Rectal smooth muscle tissue (tissue), 1 donor: ENCODE measurements at regions not wholly inside any gene's neighbourhood (a gene's known extent, or its start where the extent isn't known, plus 50 kb on each side); places are given as distances from the start of the nearest gene placed in this dataset.
A peak's percentile ranks its signal among the peaks of the same experiment; 100 is the strongest.

ENCODE experiments used
- H3K27ac ChIP-seq: one replicate; pipeline ENCODE4 v1.7.0; 2013; ENCODE audit warnings: low read depth, low read length, inconsistent platforms
- H3K27me3 ChIP-seq: one replicate; pipeline ENCODE4 v1.7.0; 2013; ENCODE audit warnings: low read length; ENCODE audit not compliant: control insufficient read depth, insufficient read depth
- H3K36me3 ChIP-seq: one replicate; pipeline ENCODE4 v1.7.0; 2013; ENCODE audit warnings: low read length; ENCODE audit not compliant: control insufficient read depth, insufficient read depth
- H3K4me1 ChIP-seq: one replicate; pipeline ENCODE4 v1.7.0; 2013; ENCODE audit warnings: low read length; ENCODE audit not compliant: control insufficient read depth, insufficient read depth
- H3K4me3 ChIP-seq: one replicate; pipeline ENCODE4 v1.7.0; 2013; ENCODE audit warnings: low read length
- H3K9ac ChIP-seq: one replicate; pipeline ENCODE4 v1.7.0; 2013; ENCODE audit warnings: low read length

DNA sequence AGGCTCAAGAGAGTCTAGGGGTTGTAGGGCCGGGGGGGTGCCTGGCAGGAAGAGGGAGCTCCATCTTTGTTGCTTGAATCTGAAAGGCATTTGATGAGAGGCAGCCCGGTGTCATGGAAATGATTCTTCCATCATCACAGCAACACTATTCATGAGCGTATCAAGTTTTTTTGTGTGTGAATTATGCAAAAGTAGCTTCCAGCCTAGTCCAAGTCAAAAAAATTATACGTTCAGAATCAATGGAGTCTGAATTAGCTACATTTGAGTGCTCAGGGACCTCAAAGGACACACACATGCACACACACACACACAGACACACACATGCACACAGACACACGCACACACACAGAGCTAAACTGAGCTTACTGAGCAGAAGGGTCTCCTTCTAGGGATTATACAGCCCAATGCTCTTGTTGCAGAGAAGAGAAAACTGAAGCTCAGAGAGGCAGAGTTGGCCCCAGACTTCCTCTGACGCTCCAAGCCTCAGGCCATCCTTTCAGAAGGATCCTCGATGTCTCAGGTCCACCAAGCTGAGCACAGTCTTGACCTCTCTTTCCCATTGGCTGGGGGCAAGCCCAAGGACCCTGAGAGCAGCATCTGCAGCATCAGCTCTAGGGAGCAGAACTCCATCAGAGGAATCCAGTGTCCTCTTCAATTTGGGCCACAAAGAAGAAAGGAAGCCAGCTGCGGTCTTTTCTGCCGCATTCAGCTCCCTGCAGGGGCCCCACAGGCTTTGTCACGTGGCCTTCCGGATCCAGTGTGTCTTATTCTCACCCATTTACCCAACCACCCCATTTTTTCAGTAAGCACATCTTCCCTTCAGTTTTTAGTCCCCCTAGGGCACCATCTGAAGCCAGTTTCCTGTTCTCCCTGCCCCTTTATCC lies 228.0 kb downstream of the UACA start:
- Histone ChIP-seq H3K27ac (no peak overlapping the region), H3K27me3 (no peaks in the 10 kb centered on the region), H3K4me3 (no peak overlapping the region), H3K9ac (no peak overlapping the region), H3K4me1 (no peaks in the 10 kb centered on the region), H3K36me3 (no peaks in the 10 kb centered on the region)

DNA sequence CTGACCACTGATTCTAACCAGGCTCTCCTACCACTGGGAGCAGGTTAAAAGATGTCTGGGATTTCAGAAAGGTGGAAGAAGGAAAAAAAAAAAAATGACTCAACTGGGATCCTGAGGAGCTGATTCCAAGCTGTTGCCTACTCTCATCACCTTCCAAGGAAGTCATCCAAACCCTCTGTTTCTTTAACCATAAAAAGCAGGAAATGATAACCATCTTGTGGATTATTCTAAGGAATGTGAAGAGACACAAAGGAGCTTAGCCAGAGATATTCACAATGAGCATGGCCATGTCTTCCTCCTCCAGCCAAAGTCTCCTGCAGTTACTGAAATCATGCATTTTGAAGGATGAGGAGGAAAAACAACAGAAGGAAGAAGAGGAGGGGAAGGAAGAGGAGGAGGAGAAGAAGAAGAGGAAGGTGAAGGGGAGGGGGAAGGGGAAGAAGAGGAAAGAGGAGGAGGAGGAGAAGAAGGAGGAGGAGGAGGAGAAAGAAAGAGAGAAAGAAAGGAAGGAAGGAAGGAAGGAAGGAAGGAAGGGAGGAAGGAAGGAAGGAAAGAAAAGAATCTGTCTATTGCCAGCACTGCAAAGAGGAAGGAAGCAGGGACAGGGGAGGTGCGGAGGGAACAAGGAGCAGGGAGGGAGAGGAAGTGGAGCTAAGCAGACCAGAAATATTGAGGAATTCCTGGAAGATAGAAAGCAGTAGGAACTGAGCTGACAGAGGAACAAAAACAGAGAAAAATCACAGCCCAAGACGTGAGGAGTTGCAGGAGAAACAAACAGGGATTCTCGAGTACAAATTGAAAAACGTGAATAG lies 229.2 kb downstream of the UACA start:
- Histone ChIP-seq H3K27ac (no peak overlapping the region), H3K4me1 (no peaks in the 10 kb centered on the region), H3K9ac (no peak overlapping the region), H3K4me3 (no peak overlapping the region), H3K27me3 (no peaks in the 10 kb centered on the region), H3K36me3 (no peaks in the 10 kb centered on the region)

DNA sequence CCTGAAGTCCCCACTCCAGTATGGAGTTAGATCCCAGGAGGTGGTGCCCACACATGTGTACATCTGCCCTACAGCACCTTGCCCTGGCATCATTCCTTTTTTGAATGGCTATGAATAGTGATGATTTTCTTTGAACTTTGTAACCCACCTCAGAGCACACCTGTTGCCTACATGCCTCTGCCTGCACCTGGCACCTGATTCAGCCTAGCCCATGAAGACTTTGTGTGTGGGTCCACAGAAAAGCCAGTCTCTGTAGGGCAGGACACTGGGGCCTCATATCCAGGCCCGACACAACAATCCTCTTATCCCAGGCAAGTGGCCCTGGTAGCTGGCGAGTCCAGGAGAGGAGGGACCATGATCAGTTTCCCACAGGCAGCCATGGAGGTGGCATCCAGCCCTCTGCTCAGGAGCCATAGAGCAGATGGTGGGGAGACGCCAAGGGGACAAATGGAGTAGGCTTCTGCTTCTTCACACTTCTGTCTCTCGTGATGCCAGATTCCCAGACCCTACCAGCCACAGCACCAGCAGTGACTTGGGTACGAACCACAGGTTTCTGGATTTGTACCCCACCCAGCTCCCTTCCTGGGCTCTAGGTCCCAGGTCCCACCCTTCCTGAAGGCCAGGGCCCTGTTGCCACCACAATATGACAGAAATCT lies 230.7 kb downstream of the UACA start:
- H3K27ac ChIP-seq = no peak overlapping the region
- H3K9ac ChIP-seq = no peak overlapping the region
- no peaks in the 10 kb centered on the region for H3K4me1 ChIP-seq
- no peaks in the 10 kb centered on the region for H3K27me3 ChIP-seq
- no peaks in the 10 kb centered on the region for H3K36me3 ChIP-seq
- H3K4me3 ChIP-seq = no peak overlapping the region

DNA sequence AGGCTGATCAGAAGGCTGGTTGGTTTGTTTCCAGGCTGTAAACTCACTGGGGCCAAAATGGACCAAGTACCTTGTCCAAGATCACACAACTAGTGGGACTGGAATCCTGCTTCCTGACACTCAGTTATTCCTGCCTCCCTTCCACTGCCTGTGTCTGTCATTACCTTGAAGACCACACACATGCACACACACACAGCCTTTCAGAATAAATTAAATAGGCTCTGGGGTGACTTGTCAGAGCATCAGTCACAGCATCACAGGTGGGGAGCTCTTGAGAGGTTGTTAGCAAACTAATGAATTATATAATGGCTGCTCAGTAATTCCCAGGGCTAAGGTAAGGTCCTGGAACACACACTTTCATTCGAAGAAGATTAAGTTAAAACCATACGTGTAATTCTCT lies 231.8 kb downstream of the UACA start:
- Histone ChIP-seq H3K27ac (no peak overlapping the region), H3K4me1 (no peaks in the 10 kb centered on the region), H3K27me3 (no peaks in the 10 kb centered on the region)

DNA sequence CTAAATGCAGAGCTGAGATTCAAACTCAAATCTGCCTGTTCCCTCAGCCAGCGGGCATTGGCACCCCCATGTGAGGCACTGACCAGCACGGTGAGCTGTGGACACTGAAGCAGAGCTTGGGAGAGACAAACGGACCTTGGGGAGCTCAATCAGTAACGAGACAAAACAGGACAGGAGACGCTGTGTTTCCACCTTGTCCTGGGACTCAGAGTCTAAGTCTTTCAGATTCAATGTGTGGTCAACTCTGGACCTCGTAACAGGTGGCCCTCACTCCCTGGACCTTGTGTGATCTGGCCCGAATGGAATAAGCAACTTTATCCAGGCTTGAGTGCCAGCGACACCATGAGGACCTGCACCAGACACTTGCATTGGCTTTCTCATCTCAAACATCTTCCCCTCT lies 232.5 kb downstream of the UACA start:
- no peak overlapping the region for H3K9ac ChIP-seq
- no peak overlapping the region for H3K27ac ChIP-seq
- H3K4me1 ChIP-seq = peaks cover 2% of the 10 kb centered on the region
- no peak overlapping the region for H3K4me3 ChIP-seq
- H3K27me3 ChIP-seq = no peaks in the 10 kb centered on the region
- H3K36me3 ChIP-seq = no peaks in the 10 kb centered on the region

More for the DNA sequence above, 231.8 kb downstream of the UACA start:
- Histone ChIP-seq H3K4me3 (no peak overlapping the region), H3K9ac (no peak overlapping the region), H3K36me3 (no peaks in the 10 kb centered on the region)

DNA sequence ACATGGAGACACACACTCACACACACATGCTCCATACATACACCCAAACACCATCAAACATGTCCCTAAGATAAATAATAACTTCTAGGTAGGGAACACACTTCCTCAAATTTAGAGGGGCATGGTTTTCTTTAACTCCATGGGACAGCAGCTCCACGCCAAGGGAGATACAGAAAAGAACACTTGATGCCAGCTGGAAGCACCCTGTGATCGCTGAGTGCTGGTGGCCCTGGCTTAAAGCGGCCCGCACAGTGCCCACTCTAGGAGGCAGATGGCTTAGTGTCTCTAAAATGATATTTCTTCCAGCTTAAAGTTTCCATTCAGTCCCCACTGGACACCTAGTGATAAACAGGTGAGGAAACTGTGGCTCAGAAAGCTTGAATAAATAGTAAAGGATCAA lies 232.9 kb downstream of the UACA start:
- H3K27me3 ChIP-seq = no peaks in the 10 kb centered on the region
- H3K9ac ChIP-seq = no peak overlapping the region
- H3K4me3 ChIP-seq = no peak overlapping the region
- H3K36me3 ChIP-seq = no peaks in the 10 kb centered on the region
- no peak overlapping the region for H3K27ac ChIP-seq
- peaks cover 2% of the 10 kb centered on the region for H3K4me1 ChIP-seq

DNA sequence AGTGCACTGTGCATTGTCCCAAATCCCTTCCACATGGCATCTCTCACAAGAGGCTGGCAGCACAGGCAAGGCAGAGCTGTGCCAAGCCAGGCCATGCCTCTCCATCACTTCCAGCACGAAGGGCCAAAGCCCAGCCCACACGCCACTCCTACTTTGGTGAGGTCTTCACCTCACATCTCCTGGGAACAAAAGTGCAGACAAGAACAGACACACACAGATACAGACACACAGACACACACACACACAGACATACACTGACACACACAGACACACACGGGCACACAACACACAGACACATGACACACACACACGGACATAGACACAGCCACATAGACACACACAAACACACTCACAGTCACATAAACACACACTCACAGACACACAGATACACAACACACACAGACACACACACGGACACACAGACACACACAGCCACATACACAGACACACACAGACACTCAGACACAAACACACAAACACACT lies 233.3 kb downstream of the UACA start:
- H3K4me1 ChIP-seq = peaks cover 2% of the 10 kb centered on the region
- H3K27me3 ChIP-seq = no peaks in the 10 kb centered on the region
- H3K4me3 ChIP-seq = no peak overlapping the region
- no peak overlapping the region for H3K27ac ChIP-seq
- H3K36me3 ChIP-seq = no peaks in the 10 kb centered on the region
- H3K9ac ChIP-seq = no peak overlapping the region

DNA sequence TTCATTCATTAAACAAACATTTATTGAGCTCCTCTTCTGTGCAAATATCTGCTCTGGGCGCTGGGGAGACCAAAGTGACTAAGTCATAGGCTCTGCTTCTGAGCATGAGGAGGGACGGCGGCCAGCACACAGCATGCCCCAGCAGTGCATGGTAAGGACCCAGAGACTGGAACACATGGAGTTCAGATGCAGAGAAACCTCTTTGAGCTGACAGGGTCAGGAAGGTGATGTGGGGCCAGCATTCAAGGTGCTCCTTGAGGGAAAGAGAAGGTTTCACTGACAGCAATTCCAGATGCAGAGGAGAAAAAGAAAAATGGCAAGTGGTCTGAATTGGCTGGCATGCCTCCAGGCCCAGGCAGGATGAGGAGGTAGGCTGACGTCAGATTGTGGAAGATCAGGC lies 234.5 kb downstream of the UACA start:
- H3K27ac ChIP-seq = no peak overlapping the region
- no peak overlapping the region for H3K4me3 ChIP-seq
- H3K9ac ChIP-seq = no peak overlapping the region
- no peaks in the 10 kb centered on the region for H3K27me3 ChIP-seq
- no peaks in the 10 kb centered on the region for H3K36me3 ChIP-seq
- peaks cover 2% of the 10 kb centered on the region for H3K4me1 ChIP-seq

DNA sequence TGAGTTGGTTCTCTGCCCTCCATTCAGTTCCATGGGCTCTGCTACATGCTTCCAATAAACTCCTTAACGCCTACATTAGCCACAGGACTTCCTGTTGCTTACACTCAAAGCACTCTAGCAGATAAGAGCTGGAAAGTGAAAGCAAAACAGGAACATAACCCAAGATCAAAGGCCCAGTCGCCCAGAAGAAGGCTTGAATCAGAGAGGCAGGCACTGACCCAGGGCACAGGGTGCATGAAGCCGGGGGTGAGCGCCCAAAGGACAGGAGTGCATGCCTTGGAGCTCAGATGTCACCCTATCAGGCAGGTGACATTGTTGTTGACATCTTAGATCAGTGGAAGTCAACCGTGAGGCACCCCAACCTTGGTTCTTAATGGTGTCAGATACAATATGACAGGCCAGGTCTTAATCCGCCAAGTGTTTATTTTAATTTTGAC lies 235.1 kb downstream of the UACA start:
- peak overlapping the region; percentile 42 for H3K4me3 ChIP-seq
- no peak overlapping the region for H3K9ac ChIP-seq
- H3K27me3 ChIP-seq = no peaks in the 10 kb centered on the region
- no peak overlapping the region for H3K27ac ChIP-seq
- peaks cover 2% of the 10 kb centered on the region for H3K4me1 ChIP-seq
- H3K36me3 ChIP-seq = no peaks in the 10 kb centered on the region

DNA sequence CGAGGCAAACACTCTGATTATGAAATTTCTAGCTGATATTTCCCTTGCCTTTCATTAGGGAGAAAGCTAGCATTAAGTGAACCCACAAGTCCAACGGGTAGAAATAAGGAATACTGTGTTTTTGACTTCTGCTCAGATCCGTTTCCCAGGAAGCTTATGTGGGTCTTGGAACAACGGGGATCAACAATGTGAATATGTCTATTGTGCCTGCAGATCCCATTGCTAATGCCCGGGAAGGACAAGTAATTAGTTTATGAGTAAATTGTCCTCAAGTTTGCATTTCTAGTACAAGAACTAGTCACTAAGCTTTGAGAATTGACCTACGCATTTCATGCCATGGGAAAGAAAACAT lies 236.4 kb downstream of the UACA start:
- H3K27ac ChIP-seq = no peak overlapping the region
- no peaks in the 10 kb centered on the region for H3K36me3 ChIP-seq
- no peak overlapping the region for H3K9ac ChIP-seq
- H3K4me1 ChIP-seq = peaks cover 2% of the 10 kb centered on the region
- H3K4me3 ChIP-seq = peak overlapping the region; percentile 58
- no peaks in the 10 kb centered on the region for H3K27me3 ChIP-seq

DNA sequence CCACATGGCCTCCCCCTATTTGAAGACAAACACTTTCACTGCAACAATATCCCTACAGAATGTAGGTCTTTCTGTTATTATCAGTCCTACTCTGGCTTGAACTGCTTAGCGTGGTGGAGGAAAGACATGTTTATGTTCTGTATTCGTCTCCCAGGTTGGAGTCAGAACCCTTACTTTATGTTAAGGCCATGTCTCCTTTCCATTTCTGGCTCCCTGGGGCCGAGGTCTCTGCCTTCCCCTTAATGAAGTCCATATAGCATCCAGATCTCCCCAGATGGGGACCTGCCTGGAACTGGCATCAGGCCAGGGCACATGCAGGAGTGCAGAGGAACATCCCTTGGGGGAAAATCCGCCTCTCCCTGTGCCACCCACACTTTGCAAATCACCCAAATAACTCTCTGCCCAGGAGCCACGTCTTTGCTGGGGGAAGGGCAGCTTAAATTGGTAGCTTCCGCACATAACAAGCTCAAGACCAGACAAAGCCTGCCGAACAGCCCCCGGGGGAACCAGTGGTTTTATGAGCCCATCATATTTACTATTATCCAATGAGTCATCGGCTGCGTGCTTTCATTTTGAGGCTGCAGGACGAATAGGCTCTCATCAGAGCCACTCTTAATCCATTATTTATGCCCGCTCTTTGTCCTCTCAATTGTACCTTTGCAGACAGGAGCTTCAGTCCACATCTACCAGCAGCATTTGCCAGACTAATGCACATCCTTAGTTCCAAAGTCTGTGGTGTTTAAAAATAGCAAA lies 237.0 kb downstream of the UACA start:
- Histone ChIP-seq H3K36me3 (no peaks in the 10 kb centered on the region), H3K27ac (no peak overlapping the region), H3K4me3 (peak overlapping the region; percentile 58), H3K4me1 (peaks cover 2% of the 10 kb centered on the region), H3K27me3 (no peaks in the 10 kb centered on the region), H3K9ac (no peak overlapping the region)

DNA sequence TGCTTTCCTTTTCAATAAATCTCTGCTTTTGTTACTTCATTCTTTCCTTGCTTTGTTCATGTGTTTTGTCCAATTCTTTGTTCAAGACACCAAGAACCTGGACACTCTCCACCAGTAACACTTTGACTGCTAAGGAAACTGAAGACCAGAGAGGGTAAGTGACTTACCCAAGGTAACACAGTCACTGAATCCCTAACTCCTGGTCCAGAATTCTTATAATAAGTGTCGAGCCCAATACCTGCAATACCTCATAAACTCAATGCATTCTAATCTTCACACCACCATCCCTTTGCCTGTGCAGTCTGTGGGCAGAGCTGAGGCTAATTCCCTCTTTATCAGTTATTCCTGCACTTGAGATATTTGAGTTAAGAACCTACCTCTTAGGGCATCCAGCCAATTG lies 237.8 kb downstream of the UACA start:
- H3K27ac ChIP-seq = no peak overlapping the region
- H3K4me1 ChIP-seq = peaks cover 2% of the 10 kb centered on the region
- no peaks in the 10 kb centered on the region for H3K36me3 ChIP-seq
- no peak overlapping the region for H3K4me3 ChIP-seq
- no peaks in the 10 kb centered on the region for H3K27me3 ChIP-seq
- no peak overlapping the region for H3K9ac ChIP-seq
